ENCODE measurements at regions not wholly inside any gene's neighbourhood (a gene's known extent, or its start where the extent isn't known, plus 50 kb on each side); places are given as distances from the start of the nearest gene placed in this dataset.
"Not testable (repeated sequence)": the region's sequence is repeated elsewhere in the genome, so short reads cannot be mapped to it uniquely, and the experiment has no call there.

DNA sequence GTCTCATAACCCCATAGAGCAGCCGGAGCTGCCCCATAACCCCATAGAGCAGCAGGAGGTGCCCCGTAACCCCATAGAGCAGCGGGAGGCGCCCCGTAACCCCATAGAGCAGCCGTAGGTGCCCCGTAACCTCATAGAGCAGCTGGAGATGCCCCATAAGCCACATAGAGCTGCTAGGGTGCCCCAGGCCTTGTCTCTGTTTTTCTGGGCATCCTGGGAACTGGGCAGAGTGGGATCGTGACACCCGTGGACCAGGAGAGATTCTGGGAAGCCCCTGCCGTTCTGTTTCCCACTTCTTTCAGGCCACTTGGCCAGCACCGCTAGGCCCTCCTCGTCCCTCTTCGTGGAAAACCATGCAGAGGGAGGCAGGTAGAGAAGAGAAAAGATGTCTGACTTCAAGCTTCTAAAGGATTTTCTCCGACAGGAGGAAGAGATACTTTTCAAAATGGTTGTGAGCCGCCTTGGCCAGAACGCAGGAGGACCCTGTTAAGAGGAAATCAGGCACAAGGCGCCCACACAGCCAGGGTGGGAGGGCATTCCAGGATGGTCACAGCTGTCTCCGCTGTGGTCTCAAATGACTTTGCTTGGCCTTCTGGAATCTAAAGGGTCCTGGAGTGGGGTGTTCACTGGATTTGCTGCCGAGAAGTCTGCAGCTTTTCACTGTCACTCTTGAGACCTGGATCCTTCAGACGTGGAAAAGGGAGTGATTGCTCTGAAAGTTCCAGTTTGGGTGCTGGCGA, 171.8 kb downstream of the NPIPB11 start:
- not testable (repeated sequence) for DNase-seq (ENCODE audit: low read depth)

GRCh38 chr16:29233705-29234404, 172.7 kb downstream of the NPIPB11 start:
- not testable (repeated sequence) for DNase-seq (ENCODE audit: low read depth)

DNA sequence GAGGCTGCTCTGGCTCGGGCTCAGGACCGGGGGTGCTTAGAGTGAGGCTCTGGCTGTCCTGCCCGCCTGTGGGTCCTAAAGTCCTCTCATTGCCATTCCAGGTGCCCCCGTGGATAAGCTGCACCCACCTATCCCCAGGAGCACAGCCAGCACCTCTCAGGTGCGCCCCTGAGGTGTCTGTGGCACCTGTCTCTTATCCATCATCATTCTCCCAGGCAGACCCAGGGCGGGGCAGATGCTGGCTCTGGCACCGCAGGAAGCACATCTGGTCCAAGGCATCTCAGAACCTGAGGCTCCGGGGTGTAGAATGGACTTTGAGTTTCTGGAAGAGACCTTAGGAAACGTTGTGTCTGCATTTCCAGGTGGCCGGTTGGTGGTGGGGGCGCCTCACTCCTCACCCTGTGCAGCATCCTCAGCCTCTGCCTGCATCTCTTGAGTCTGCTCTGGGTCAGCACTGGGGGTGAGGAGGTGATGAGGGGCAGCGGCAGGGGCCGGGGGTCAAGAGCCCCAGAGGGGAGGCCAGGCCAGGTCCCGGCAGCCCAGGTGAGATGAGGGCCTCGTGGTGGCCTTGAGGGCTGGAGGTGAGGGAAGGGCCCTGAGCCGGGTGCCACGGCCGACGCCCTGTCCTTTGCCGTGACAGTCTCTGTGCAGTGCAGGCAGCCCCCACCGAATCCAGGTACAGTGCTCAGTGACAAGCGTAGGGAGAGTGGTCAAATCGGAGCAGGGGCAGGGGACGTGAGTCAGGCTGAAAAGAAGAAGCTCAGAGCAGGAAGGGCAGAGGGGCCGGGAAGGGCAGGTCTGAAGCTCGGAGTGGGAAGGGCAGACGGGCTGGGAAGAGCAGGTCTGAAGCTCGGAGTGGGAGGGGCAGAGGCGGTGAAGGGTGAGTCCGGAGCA, 173.5 kb downstream of the NPIPB11 start:
- DNase-seq (ENCODE audit: low read depth) = no peak

DNA sequence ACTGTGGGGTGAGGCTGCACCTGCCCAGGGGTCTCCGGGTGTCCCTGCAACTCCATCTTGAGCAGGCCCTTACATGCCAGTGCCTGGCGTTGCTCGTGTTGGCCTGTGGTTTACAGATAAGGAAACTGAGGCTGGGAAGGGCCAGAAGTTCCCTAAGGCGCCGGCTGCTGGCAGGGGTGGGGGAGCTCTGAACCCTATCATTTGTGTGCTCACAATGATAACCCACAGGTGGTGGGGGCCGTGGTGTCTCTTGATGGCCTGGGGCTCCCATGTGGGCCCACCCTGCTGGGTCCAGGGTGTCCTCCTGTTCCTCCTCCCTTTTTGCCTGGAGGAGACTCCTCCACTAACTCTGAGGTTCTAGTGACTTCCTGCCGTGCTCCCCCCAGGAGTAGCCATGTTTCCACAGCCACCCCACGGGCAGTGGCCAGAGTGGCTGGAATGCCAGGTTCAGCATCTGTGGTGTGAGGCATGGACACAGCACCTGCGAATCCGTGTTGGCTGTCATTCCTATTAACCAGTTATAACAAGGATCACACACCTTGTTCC, 174.3 kb downstream of the NPIPB11 start:
- DNase-seq (ENCODE audit: low read depth) = not testable (repeated sequence)

GRCh38 chr16:29231244-29231643, 175.3 kb downstream of the NPIPB11 start:
- DNase-seq (ENCODE audit: low read depth) = no peak

DNA sequence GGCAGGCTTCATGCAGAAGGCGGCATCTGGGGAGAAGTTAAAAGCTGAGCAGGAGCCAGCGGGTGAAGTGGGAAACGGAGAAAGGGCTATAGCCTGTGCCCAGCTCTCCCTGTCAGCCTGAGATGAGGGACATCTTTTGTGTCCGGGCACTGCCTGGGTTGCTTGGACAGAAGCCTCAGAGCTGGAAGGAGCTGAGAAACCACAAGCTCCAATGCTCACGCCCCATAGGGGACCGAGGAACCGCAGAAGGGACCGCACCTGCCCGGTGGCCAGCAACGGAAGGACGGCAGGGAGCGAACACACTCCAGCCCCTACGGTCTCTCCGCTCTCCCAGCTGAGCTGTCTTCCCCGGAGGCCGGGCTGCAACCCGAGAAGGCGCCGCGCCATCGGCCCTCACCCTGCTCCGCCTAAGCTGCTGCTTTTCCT, 175.8 kb downstream of the NPIPB11 start:
- DNase-seq (ENCODE audit: low read depth) = no peak

DNA sequence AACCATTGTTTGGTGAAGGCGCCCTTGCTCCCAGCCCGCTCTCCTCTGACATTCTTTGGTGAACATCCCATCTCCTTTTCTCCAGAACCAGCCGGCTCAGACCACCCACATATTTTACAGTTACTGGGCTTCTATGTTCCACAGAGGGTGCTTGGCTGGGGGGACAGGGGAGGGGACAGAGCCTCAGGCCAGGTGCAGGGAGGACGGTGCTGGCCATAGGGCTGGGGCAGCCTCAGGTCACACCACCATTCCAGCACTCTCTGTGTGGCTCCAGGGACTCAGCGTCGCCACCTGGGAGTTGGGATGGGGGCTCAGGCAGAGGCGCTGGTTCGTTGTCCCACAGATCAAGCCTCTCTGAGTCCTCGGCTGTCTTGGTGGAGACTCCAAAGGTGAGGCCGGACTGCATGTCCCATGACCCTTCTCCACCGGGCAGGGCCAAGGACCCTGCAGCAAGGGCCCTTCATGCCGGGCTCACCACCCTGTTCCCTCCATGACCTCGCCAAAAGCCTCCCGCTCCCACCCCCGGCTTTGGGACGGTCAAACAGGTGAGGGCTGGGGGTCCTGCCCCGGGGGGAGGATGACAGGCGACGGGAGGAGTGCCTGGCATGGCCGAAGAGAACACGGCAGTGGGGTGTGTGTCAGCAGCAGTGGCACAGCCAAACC, 176.4 kb downstream of the NPIPB11 start:
- not testable (repeated sequence) for DNase-seq (ENCODE audit: low read depth)

GRCh38 chr16:29229616-29230005, 176.9 kb downstream of the NPIPB11 start:
- not testable (repeated sequence) for DNase-seq (ENCODE audit: low read depth)

DNA sequence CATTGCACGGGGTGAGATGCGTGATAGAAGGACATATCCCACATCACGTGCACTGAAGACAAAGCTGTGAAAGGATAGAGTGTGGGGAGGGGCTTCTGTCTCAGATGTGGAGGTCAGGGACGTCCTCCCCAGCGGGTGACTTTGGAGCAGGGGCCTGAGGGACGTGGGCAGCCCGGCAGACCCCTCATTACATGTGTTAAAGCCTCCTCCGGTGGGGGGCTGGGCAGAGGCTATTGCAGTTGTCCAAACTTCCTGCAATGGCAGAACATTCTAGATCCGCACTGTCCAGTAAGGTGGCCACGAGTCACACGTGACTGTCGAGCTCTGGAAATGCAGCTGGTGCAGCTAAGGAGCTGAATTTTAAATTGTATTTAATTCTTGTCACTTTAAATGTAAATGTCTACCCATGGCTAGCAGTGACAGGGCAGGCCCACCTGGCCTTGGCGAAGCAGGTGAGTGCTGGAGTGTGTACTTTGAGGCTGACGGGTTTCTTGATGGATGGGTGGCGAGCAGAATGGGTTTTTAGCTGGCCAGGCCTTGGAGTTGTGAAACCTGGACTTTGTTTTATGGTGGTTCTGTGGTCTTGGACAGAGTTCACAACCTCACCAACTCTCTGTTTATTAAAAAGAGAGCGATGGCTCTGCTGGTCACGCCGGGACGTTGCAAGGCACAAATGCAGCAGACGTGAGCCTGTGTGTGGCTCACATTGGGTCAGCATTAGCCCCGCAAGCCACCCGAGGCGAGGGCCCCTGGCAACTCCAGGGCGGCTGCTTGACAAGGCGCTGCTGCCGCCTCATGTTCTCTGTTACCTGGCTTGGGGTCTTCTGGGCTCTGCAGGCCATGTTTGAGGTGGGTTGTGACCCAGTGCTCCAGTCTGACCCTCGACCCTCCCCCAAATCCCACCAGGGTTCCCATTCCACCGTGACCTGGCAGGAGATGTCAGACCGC, 177.6 kb downstream of the NPIPB11 start:
- DNase-seq (ENCODE audit: low read depth) = not testable (repeated sequence)

- DNase-seq (ENCODE audit: low read depth) = not testable (repeated sequence)
These were observed 178.5 kb downstream of the NPIPB11 start for GRCh38 chr16:29227751-29228663.

GRCh38 chr16:29226782-29227181, 179.7 kb downstream of the NPIPB11 start:
- DNase-seq (ENCODE audit: low read depth) = no peak

GRCh38 chr16:29224675-29225074, 181.8 kb downstream of the NPIPB11 start:
- DNase-seq (ENCODE audit: low read depth) = not testable (repeated sequence)

DNA sequence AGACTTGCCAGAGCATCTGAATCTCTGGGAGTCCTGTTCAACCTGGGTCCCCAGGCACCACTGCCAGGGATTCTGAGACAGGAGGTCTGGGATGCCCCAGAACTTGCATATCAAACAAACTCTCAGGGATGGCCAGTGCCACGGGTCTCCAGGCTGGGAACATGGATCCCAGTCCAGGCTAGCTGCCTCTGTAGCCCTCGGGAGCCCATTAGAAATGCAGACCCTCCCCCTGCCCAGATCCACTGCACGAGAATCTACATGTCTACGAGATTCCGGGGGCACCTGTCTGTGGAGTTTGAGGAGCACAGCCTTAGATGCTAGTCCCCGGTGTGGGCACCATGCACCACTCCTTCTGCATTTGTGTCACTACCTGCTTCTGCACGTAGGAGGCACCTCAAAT, 183.9 kb downstream of the NPIPB11 start:
- DNase-seq (ENCODE audit: low read depth) = not testable (repeated sequence)

GRCh38 chr16:29222008-29222407, 184.5 kb downstream of the NPIPB11 start:
- not testable (repeated sequence) for DNase-seq (ENCODE audit: low read depth)

DNA sequence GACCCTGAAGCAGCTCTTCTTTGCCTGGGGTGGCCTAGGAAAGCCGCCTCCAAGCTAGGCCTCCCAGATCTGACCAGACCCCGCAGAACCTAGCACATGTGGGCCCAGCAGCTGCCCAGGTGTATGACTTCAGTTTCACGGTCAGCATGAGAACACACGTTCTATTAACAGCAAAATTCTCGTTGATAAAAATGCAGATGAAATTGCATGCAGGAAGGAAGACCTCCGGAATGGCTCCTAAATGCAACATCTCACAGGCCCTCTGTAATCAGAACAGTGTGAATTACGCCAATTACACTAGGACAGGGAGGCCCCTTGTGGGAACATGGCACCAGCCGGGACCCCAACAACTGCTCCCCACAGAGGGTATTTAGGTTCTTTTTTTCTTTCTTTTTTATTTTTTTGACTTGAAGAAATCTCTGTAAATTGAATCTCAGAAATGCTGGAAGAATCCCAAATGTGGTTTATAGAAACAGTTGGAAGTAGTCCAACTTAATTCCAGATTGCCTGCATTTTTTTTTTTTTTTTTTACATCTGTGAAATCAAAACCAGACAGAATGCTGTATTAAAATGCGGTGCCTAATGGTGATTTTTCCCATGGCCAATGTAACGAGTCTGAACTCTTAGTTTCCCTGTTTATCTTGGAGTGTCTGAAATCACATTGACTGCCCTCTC, 185.1 kb downstream of the NPIPB11 start:
- not testable (repeated sequence) for DNase-seq (ENCODE audit: low read depth)

DNA sequence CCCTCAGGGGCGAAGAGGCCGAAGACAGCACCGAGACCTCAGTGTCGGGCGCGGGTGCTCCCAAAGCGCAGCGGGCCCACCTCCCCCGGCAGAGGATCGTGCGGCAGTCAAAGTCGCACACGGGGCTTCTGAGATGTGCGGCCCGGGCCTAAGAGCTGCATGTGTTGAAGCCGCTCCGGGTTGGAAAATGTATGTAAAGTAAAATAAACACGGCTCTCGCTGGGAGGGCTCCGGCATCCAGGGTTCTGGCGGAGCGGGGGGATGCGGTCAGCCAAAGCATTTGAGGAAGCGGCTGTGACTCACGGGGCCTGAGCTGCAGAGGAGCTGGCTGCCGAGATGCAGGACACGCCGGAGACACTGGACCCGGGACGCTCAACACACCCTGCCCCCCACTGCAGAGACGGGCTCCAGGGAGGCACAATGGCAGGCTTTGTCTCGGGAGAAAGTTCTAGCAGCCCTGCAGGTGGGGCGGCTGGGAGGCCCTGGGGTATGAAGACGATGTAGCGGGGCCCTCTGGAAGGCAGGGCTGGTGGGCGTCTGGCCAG, 185.8 kb downstream of the NPIPB11 start:
- not testable (repeated sequence) for DNase-seq (ENCODE audit: low read depth)

- DNase-seq (ENCODE audit: low read depth) = not testable (repeated sequence)
These were observed 186.4 kb downstream of the NPIPB11 start for GRCh38 chr16:29219966-29220646.

DNA sequence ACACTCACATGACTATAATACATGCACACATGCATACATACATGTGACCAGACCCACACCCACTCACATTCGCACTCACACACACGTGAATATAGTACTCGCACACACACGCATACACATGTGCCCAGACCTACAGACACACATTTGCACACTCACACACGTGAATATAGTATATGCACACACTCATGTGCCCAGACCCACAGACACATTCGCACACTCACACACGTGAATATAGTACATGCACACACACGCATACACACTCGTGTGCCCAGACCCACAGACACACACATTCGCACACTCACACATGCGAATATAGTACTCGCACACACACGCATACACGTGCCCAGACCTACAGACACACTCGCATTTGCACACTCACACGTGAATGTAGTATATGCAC, 186.9 kb downstream of the NPIPB11 start:
- DNase-seq (ENCODE audit: low read depth) = not testable (repeated sequence)

Data from stimulated activated CD8-positive, alpha-beta memory T cell treated with anti-CD3 and anti-CD28 coated beads, Interleukin-7, amount 100 ng/mL, for 24 hours (primary cell).